Pons (tissue), 1 donor: ENCODE measurements at regions not wholly inside any gene's neighbourhood (a gene's known extent, or its start where the extent isn't known, plus 50 kb on each side); places are given as distances from the start of the nearest gene placed in this dataset.

ENCODE experiments used
- DNase-seq: peaks from one replicate; pipeline ENCODE4 v3.0.0-alpha.2; 2016; ENCODE audit warnings: low spot score

DNA sequence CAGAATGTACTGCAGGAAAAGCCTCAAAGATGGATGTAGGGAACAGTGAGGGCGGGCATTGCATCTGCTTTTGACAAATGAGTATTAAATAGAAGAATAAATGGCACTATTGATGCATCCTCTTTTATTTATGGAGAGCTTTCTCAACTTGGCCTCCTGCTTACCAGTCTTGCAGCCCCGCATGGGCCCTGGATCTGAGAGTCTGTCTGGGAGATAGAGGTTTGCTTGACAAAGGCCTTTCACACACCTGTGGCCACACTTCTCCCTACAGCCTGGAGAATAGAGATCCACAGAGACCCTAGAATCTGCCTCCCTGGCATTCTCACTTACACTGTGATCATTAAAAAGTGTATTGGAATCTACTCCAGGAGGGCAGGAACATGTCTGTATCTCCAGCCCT is 203.8 kb upstream of the CDH4 start:
- no peak for DNase-seq

DNA sequence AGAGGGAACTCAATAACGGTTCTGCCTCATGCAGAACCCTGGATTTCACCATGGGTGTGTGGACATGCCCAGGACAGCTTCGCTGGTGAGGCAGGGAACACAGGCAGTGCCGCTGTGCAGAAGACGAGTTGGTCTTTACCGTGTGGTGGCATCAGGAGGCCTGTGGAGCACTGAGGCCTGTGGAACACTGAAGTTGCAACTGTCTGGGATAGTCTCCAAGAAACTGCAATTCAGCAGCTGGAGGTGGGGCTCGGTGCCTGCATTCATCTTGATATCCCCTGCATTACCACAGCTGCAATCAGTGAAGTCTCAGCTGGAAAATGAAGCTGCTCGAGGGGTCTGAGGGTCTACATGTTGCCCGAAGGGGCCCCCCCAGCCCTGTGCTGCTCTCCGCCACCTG is 202.4 kb upstream of the CDH4 start:
- DNase-seq, result no peak

DNA sequence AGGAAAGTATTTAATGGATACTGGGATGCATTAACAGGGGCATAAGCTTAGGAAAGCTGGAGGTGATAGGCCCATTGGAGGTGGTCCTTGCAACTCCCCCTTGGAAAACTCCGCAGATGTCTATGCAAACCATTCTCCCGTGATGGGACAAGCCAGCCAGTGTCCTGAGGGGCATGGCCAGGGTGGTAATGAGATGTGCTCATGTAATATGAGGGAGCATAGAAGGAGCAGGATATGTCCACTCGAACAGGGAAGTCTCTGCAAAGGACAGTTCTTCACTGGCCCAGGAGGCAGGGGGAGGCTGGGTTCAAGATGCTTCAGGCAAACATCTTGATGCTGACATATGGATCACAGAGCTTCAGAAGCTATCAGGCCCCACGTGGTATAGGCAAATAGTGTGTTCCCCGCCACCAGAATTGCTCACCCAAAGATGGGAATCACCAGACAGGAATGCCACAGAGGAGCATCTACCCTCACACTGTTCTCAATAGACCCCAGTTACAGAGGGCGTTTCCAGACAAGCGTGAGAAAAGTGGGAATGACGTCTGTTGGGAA is 201.6 kb upstream of the CDH4 start:
- DNase-seq, result no peak

DNA sequence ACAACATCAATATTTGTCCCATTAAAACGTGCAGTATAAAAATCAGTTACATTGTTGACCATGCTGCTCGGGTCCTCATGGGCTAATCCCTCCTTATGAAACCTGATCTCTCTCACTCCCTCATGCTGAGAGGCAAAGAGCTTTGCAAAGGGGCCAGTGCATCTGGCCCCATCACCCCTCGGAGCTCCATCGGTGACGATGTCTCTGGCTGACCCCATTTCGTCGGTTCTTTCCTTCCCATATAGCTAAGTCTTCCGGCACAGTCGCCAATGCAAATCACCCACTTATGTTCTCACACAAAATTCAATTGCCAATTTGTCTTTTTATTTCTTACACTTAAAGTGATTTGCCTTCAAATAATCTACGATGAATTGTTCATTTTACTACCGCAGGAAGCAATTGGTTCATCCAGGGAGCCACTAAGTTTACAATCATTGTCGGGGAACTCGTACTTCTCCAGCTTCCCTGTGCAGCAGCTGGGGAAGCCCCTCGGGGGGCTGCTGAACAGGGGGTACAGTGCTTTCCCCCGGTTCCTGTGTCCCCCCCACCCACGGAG is 199.8 kb upstream of the CDH4 start:
- DNase-seq, result no peak

DNA sequence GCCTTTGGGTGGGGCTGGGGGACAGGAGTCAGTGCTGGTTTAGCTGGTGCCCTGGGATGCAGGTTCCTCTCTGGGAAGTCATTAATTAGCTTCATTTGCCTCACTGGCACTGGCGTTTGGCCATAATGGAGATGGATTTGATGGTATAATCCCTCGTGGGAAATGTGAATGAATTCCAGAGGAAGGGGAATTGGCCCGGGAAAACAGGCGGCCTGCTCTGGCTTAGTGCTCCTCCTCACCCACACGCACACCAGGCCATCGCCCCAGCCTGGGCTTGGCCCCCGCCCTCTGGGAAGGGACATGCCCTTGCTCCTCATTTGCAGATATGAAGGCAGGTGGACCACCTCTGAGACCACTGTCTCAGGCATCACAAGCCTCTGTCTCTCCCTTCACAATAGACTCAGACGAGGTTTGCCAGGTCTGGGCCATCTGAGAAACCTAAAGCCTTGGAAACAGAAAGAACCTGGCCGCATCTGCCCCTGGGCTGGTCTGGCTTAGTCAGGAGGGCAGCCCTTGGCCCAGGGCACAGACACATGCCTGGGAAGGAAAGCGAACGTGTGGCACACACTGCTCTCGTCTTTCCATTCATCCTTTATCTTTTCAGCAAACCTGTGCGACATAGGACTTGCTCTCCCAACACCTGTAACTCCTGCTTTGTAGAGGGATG is 199.2 kb upstream of the CDH4 start:
- no peak for DNase-seq

DNA sequence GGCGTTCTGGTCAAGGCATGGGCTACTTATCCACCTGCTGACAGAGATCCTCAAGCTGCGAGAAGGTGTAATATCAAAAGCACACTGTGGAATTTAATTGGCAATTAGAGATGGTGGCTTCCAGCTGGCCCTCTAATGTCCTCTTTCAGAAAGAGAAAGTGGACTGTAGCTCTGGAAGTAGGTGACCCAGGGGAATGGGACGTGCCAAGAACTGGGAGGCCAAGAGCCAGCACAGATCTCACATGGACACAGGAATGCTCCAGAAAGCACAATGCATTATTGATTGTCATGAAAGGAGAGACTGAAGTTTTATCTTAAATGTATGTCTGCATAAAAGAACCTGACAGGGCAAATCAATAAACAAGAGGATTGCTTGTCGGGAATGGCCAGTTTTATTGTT is 198.6 kb upstream of the CDH4 start:
- no peak for DNase-seq

DNA sequence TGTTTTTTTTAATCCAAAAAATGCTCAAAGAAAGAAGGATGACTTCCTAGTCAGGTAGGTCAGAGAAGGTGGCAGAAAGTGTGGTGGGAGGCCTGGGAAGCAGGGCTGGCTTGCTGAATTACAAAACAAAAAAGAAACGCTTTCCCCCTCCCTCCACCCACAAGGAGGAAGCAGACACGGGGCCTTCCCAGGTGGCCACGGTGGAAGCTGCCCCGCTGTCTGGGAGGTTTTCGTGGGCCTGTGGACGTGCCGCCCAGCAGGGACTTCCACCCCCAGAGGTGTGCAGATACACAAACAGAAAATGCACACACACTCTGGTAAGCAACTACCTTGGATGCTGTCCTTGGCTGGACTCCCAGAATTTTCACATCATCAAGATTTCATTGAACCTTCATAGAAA is 198.2 kb upstream of the CDH4 start:
- DNase-seq, result no peak

DNA sequence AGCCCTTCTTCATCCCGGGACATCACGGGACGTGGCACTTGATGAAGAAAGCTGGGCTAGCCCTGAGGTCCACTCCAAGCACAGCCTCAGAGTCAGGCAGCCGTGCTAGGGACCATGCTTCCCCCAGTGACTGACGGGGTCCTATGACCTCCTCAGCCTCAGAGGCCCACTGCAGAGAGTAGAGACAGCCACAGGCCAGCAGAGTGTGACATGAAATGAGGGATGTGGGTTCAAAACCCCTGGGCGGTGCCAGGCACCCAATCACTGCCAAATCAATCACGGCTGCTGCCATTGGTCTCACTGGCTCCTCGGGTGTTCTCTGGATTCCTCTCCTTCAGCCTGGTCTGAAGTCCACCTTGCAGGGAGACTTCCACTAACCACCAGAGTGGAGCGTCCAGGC is 197.7 kb upstream of the CDH4 start:
- no peak for DNase-seq

DNA sequence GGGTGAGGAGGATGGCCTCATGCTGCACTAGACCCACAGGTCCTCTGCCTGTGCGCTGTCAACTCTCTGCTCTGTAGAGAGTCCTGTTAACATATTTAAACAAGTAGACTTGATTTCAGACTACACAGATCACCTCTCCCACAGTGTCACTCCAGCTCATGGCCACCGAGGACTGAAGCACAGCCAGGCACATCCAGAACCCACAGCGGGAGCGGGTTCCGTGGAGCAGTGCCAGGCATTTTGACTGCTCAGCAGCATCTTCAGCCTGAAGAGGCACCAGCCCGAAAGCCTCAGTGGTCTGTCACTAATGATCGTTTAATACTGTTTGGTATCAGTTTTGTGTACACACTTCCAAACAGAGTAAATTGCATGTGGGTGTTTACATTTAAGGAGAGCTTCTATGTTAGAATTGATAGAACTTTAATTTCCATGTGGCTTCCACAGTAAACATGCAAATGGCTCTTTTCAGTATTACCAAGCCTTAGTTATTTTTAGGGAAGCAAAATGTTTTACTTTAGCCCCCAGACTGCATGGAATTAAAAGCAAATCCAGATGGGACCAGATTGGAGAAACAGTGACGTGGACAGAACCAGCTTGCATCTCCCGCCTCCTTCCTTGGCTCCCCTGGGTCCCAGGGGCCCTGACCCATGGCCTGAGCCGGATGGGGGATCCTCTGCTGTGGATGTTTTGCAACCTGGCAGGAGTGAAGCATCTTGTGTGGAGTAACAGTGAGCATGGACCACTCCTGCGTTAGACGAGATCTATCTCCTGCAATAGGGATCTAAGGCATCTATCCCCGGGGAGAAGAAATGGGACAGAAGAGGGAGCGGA is 196.7 kb upstream of the CDH4 start:
- DNase-seq, result no peak

DNA sequence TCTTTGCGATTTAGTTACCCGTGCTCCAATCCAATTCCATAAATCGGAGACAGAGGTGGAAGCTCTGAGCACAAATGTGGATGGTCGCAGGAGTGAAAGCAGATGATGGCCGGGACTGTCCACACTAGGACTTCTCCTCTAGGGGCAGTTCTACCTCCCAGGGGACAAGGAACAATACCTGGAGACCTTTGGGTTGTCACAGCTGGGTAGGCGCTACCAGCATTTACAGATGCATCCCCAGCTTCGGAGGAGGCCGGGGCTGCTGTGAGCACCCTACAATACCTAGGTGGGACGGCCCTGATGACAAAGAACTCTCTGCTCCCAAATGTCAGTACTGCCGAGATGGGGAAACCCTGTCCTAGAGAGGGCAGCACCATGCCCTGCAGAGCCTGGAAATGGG is 195.9 kb upstream of the CDH4 start:
- DNase-seq, result no peak

DNA sequence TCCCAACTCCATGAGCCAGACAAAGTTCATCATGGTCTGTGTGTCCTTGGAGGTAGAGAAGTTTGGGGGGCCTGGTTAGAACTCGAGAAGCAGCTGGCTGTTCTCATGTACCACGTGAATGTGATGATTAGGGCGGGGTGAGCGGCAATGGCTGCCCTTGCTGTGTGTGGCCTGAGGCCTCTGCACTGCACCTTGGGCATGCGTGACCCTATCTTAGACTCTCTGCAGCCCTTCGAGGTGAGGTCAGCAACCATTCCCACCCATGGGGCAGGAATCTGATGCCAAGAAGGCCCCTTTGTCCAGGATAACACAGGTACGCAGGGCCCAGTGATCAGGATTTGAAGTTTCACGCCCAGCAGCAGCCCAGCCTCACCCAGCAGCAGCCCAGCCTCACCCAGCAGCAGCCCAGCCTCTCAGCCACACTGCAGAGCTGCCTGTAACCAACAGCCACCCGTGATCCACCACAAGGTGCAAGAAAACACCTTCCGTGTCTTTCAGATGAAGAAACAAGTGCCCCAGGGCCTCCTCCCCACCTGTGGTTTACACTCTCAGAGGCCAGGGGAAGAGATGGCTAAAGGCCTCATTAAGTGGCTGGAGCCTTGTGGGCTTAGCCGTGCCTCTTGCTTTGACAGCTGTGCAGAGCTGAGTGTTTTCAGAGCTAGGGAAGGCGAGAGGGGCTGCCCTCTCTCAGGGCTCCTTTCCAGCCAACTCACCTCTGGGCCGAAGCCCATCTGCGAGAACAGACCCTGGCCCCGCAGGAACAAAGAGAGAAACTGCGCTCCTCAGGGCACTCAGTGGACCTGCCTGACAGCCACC is 195.2 kb upstream of the CDH4 start:
- DNase-seq, result no peak

DNA sequence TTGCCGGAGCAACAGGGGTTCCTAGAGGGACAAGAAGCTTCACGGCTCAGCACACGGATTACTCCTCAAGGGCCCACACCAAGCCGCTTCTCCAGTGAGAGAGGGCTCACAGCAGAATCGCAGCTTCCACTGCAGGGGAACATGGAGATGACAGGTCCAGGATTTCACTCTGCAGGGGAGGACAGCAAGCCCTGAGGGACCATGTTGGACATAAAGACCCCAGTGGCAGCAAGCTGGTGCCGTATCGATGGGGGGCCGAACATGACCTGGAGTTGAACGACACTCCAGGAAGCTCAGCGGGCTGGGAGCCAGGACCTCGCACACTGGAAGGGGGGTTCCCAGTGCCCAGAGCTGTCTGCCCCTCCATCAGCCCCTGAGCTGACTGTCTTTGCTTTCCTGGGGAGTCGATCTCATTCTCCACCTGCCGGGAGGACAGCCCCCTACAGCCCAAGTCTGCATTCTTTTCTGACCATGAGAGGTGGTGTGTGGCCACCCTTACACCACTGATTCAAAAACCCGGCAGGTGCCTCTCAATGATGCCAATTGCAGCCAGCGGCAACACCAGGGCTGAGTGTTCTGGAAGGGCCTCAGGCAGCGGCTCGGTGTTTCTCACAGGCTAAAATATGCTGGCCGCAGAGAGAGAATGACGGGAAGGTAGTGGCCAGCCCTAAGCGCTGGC is 194.5 kb upstream of the CDH4 start:
- no peak for DNase-seq

DNA sequence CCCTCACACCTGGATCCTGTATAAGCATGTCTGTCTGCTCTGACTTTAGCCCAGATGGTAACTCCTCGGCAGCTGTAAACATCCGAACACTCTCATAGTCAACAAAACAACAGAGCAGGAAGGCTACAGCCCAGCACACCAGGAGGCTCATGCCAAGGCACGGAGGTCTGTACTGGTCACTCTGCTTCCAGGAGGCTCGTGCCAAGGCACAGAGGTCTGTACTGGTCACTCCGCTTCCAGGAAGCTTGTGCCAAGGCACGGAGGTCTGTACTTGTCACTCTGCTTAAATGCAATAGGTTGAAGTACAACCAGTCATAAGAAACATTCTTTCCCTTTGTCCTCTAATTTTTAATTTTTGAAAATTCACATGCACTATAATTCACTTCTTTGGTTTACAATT is 190.1 kb upstream of the CDH4 start:
- DNase-seq, result no peak

DNA sequence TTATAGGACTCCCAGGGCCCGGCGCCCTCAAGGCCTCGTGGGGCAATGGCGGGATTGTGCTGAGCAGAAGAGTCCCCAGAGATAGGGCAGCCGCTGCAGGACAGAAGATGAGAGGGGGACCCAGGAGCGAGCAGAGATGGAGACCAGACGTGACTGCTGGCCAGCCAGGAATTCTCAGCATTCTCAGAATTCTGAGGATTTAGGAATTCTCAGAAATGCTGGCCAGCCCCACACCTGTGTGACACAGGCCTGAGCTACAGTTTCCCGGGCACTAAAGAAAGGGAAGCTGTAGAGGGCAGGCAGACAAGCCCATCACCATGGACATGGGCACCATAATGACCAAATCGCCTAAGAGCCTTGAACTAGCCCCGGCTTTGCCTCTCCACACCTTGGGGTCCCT is 186.2 kb upstream of the CDH4 start:
- DNase-seq, result no peak

DNA sequence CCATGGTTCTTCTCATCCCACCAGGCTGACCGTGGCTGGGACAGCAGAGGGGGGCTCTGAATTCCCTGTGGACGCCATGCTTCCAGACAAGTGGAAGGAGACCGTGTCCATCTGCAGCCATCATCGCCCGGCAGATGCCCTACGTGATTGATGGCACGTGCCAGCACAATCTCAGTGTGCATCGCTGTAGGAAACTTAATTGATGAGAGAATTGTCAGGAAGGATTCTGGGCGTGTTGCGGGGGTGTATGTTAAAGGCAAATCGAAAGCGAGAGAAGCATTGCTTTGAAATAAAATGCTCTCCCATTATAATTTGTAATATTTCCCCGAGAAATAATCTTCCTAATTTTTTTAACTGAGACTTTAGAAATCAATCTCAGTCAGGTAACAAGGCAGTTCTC is 185.5 kb upstream of the CDH4 start:
- DNase-seq, result no peak

DNA sequence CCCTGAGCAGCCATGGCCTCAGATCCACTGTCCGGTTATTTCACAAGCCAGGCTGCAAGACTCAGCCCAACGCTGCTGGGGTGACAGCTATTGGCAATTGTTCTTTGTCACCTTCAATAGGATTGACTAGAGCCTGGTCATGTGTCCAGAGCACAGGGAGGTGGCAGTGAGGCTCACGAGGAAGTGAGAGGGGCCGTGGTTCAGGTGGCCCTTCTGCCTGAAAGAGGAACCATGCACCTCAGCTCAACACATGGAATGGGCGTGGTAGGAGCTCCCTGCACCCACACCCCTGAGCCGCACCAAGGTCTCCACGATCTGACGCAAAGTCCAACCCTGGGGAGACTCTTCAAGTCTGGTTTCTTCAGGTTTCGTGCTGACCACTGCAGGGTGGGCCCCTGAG is 184.8 kb upstream of the CDH4 start:
- no peak for DNase-seq

DNA sequence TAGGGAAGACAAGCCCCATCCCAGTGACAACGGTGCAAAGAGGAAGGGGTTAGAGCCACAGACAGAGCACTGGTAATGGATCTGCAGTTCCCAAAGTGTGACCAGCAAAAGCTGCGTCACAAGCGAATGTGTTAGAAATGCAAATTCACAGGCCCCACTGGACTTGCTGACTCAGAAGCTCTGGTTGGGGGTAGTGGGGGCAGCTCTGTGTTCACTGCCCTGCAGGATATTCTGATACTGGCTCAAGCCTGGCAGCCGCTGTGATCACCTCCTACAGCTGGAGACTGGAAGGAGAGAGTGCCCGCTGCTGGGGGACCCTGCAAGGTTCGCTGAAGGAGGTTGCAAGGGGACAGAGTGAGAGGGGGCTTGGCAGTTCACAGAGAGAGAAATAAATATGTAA is 179.7 kb upstream of the CDH4 start:
- DNase-seq, result no peak

DNA sequence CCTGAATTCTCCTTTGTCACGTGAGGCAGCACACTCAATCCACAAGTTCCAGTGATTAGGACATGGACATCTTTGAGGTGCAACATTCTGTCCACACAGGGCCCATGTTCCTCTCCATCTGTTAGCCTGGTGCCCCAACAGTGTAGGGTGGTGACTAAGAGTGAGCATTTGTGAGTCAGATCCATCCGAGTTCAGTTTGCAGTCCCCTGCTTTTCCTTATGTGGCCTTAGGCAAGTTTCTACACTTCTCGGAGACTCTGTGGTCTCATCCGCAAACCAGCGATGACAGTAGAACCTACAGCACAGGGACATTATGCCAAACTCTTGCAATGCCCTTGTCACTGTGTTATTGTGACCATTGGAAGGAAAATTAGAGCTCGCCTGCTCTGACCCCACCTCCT is 178.7 kb upstream of the CDH4 start:
- DNase-seq, result no peak

DNA sequence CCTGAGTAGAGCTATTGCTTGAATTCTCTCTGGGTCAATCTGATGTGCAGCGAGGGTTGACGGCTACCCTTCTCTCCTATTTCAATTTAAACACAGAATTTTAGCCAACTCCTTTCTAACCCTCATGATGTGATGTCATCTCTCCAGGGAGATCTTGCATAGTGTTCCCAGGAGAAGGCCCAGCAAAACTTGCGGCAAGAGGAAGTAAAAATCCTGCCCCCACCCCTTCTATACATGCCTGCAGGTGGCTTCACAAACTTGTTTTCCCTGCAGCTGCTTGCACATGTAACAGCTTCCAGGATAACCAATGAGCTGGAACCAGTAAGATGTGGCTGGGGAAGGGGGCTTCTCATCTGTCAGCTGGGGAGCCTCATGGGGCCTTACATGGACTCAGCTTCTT is 169.3 kb upstream of the CDH4 start:
- no peak for DNase-seq

DNA sequence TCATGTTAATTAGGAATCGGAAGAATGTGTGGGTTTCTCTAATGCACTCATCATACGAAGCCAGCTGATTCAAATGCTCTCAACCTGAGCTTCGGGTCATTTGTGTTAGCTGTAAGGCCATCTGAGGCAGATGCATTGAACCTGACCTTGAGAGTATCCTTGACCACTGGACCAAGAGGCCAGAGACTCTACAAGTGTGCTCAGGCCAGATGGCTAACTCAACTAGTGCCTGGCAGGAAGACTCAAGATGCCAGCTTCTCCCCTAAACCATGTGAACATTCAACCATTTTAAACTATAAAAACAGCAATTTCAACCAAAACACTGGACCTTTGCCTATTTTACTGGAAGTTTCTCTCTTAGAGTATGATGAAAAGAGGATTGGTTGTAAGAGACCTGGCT is 168.6 kb upstream of the CDH4 start:
- DNase-seq, result no peak

DNA sequence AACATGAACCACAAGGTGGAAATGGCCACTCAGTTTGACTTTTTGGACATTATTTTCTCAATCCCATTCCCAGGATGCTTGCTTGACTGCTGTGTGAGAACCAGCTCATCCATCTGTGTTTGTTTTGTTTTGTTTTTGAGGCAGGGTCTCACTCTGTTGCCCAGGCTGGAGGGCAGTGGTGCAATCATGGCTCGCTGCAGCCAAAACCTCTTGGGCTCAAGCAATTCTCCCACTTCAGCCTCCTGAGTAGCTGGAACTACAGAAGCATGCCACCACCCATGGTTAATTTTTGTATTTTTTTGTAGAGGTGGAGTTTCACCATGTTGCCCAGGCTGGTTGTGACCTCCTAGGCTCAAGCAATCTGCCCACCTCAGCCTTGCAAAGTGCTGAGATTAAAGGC is 166.0 kb upstream of the CDH4 start:
- DNase-seq, result no peak

DNA sequence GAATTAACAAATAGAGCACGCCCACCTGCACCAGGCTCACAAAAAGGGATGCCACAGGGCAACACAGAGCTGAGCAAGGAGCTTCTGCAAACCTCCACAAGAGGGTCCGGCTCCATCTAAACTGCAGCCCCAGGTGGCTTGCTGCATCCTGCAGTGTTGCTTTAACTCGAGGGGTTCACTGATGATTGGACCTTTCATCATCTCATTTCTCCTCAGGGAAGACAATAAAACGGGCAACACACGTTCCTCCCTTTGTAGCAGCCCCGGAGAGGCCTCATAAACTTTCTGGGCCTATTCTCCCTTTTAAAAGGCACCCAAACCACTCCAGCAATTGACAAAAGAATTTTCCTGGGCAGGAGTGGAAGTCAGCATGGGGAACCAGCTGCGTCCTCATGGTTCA is 161.5 kb upstream of the CDH4 start:
- no peak for DNase-seq
